OCI-LY7 (cell line): ENCODE measurements at regions not wholly inside any gene's neighbourhood (a gene's known extent, or its start where the extent isn't known, plus 50 kb on each side); places are given as distances from the start of the nearest gene placed in this dataset.

Experiments used
- CTCF ChIP-seq: fragments of 200-600 bp; sonication (generic); conservative IDR thresholded peaks from 2 replicates; pipeline ENCODE4 v1.5.1; 2014; ENCODE audit warnings: mild to moderate bottlenecking, antibody characterized with exemption, low read length, moderate library complexity, mixed read lengths
- EZH2phosphoT487 ChIP-seq: fragments of 200-600 bp; sonication (generic); IDR thresholded peaks from 2 replicates; pipeline ENCODE4 v1.6.1; 2018; ENCODE audit warnings: low read depth, borderline replicate concordance, mild to moderate bottlenecking, mixed run types, antibody characterized with exemption, low read length, moderate library complexity, mixed read lengths

- no peak for TF ChIP-seq CTCF
- TF ChIP-seq EZH2phosphoT487: no peak
Measured at GRCh38 chr2:236991874-236992273, 93.8 kb upstream of the COPS8 start.
